Stimulated activated CD8-positive, alpha-beta memory T cell treated with anti-CD3 and anti-CD28 coated beads, Interleukin-7, amount 100 ng/mL, for 4 hours (primary cell): ENCODE measurements at regions not wholly inside any gene's neighbourhood (a gene's known extent, or its start where the extent isn't known, plus 50 kb on each side); places are given as distances from the start of the nearest gene placed in this dataset.

Source experiments
- DNase-seq, 2 donors: peaks; one replicate each; pipeline ENCODE4 v3.0.0-alpha.2; 2020; ENCODE audit warnings: low read depth in 2 of 2

DNA sequence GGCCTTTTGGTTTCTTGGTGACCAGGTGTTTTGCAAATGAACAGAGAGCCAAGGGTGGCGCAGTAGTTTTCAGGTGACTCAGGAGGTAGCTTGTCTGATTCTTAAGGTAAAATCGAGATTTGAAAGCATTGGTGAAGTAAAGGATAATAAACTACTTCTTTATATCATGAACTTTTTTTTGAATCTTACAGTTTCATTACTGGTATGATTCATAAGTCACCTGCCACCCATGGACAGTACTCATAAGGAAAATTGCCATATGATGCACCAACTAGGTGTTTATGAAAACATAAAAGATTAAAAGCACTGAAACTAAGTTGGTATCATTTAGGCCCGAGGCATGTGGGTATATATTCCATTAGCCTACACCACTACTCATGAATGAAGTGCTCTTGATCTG lies 84.1 kb upstream of the MGAT5 start:
- no peak for DNase-seq

DNA sequence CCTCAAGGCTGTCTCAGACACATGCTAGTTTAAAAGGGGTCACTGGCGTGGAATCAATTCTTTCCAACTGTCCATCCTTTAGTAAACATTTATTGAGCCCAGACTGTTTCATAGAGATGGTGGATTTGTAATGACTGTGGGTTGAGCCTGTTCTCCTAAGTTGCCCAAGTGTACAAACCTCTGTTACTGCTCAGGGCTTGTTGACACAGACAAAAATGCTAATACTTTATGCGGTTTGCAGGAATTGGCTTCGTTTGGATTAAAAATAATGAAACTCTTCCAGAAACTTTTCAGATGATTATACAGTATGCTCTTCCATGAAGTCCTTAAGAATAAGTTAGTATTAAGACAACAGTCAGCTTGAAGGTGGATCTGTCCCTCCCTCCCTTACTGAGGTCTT lies 83.6 kb upstream of the MGAT5 start:
- DNase-seq: no peak

DNA sequence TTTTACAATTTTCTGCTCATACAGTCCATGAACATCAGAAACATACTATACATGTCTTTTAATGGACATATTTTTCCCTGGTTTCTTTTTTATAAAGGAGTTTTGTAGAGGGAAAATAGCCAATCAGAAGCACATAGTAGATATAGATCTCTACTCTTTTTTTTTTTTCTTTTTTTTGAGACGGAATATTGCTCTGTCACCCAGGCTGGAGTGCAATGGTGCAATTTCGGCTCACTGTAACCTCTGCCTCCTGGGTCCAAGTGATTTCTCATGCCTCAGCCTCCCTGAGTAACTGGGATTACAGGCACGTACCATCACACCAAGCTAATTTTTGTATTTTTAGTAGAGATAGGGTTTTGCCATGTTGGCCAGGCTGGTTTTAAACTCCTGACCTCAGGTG lies 83.2 kb upstream of the MGAT5 start:
- DNase-seq: no peak

DNA sequence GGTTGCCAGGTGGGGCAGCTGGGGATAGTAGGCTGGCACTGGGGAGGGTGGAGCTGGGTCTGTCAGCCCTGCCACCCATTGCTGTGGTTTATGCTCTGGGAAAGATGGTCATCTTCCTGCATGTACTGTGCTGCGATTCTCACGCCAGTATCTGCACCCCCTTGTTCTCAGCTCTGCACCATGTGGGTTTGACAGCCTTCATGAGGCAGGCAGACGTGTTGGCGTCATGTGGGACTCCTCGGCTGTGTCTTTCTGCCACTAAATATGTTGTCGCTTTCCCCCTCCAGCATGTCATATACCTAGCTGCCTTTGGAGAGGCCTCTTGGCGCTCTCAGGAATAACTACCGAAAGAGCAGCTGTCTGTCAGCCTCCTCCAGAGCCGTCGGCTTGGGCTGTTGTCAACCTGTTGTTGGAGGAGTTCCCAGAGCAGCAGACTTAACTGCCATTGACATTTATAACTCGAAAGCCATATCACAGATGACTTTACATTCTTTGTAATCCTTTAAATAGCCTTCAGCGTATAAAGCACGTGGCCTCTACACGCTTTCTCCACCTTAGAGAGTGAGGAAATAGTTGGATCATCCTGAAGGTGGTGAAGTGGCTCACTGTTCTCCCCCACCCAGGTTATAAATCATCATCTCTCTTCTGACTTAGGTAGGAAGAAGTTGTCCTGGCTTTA lies 80.4 kb upstream of the MGAT5 start:
- no peak for DNase-seq

DNA sequence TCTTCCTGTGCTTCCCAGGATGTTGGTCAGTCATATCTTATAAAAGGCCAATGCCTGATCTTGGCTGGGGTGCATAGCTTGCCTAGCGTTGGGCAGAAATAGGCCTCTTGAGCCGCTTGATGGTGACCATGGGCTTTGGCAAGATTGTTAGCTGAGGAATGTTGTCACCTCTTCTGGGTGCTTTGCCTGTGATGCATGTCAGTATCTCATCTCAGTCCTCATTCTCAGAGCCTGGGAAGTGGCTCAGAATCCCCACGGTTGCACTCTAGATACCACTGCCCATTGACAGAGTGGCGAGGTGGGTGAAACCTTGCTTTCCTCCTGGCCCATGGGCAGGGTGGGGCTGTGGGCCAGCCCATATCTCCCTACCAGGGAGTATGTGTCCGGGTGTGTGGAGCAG lies 79.2 kb upstream of the MGAT5 start:
- DNase-seq: no peak

DNA sequence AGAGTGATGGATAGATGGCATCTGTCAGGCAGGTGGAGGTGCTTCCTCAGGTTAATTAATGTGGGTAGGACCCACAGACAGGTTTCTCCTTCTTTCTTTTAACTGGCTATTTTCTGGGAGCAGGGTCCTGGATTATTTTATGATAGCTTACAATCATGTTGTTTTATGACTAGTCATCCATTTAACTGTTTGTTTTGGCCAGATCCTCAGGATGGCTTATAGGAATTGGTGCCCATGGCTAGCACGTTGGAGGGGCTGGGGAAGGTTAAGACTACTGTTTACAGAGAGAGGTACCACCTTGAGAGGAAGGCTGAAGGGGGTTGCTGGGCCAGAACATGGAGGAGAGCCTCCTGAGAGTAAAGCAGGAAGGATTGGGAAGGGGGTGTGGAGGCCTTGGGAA lies 78.0 kb upstream of the MGAT5 start:
- no peak for DNase-seq

DNA sequence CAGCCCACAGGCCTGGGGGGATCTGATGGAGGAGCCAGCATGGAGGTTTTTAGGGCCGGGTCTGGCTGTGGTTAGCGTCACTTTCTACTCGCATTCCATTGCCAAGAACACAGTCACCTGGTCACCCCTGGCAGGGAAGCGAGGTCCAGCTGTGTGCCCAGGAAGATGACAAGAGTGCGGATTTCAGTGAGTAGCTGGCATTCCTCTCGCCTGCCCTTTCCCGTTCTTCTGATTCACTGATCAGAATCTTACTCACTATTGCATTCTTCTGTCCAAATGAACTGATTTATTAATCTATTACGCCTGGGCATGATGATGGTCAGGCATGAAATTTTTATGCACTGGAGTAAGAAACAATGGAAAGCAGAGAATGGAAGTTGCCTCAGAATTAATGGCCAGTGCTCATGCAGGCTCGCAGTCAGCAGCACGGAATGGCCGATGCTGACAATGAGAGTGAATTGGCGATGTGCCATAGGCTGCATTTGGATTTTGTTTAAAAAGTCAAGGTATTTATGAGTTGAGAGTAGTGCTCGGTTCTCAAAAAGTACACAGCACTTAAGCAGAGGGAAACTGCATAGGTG lies 76.4 kb upstream of the MGAT5 start:
- no peak for DNase-seq

DNA sequence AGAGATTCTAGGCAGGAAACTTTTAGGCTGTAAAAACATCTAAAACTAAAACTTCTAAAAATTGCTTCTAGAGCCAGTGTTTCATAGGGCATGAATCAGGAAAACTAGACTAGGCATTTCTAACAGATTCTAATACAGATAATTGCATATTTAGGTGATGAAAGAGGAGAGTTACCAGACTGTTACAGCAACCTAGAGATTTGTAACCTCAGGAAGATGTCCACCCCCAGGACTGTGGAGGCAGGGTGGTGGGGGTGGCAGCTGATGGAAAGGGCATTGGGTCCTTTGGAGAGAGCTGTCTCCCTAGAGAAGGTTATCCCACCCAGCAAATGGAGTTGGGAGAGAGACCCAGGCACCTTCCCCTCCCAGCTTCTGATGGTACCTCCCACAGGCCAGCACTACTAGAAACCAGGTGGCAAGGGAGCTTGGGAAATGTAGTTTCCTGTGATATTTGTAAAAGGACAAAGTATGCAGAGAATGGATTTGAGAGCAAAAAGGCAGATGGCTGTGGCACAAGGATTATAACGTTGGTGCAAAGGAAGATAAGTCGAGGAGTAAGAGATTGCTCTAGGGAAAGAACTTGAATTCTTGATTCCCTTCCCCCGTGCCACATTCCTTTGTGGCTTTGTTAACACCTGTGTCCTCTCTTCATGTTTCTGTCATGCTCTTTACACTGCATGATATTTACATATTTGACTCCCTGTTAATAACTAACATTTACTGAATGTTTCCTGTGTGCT lies 75.6 kb upstream of the MGAT5 start:
- DNase-seq: no peak

DNA sequence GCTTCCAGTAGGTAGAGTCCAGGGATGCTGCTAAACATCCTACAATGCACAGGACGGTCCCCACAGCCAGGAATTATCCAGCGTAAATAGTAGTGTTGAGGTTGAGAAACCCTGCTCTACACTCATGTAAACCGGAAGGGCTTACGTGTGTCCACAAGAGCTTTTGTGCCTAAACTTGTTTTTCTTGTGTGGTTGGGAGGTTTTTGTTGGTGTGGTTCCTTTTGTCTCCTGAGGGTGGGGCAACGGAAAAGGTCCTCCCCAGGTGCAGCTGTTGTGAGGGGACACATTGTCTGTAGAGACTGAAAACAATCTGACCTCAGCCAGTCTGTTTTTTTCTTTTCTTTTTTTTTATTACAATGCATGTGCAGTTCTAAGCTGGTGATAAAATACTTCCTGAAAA lies 72.7 kb upstream of the MGAT5 start:
- peak in 1 of 2 donors; percentile 26 for DNase-seq

DNA sequence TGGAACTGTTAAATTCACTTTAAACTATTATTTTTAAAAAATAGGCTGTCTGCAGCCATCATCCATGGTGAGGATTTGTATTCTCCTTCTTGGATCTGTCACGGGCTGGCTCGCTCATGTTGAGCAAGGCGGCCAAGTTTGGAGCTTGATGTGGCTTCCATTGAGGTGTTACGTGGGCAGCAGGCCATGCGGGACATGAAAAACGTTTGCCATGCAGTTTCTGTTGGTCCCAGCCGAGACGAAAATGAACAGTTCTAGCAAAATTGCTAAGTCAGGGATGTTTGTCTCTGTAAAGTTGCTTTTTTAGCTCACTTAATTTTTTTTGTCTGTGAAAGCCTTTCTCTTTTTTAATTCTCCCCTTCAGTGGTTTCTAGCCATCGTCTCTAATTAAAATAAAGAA lies 70.2 kb upstream of the MGAT5 start:
- no peak for DNase-seq

DNA sequence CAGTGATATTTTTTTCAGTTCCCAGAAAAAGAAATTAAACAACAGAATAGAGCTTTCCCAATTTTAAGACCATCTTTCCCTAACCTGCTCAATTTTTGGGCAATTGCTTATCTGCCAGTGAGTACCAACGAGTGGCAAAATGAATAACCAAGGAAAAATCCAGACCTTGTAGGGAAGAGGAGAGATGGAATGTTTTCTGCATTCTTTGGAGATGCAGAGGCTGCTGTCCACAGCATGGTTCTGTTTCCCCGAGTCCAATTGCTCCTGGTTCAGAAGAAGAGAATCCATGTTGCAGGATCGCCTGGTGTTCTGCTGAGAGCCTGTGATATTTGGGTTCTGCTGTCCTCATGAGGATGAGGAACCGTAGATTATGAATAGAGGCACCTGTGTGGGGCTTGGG lies 68.2 kb upstream of the MGAT5 start:
- no peak for DNase-seq

DNA sequence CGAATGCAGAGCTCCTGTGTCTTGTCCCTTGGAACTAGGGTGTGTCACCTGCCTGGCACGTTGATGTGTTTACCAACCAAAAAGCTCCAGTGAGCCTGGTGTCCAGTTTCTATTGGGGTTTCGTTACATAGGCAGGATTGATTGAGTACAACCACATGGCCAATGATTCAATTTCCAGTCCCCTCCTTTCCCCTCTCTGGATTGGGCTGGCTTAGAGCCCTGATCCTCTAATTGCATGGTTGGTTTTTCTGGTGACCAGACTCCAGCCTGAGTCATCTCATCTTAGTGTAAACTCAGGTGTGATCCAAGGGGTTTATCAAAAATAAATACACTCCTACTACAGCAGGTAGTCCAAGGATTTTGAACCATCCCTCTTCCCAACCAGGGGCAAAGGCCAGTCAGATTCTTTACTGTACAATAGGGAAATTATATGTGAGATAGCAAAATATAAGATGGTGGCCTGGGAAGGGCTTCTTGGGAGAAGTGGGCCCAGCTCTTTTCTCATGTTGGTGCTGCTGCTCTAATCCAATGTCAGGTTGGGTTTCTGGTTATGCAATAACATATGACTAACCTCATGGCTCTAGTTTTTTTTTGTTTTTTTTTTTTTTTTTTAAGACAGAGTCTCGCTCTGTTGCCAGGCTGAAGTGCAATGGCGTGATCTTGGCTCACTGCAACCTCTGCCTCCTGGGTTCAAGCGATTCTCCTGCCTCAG lies 64.7 kb upstream of the MGAT5 start:
- DNase-seq: no peak

DNA sequence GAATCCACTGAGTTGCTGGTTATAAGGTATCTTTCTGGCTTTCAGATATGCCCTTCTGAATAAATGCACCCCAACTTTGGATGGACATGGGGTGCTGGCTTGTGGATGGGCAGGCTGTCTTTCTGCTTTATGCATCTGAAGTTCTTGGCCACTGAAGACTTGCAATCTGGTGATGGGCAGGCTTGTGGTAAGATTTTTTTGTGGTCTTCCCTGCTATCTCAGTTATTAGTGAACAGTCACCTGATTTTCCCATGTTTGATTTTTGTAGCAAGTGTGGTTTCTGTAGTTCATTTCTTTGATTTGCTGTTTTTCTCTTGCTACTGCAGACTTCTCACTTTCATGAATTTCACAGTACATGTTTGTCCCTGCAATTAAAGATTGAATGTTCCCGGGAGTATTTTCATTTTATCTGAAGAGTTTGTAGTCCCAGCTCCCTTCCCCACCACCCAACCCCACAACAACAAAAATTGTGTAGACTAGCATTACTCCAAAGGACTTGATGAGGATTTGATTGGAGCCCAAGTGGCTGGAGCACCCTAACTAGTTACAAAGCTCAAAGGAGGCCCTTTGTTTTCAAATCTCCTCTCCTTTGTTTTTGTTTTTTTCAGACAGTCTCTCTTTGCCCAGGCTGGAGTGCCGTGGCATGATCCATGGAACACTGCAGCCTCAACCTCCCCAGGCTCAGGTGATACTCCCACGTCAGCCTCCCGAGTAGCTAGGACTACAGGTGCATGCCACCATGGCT lies 63.6 kb upstream of the MGAT5 start:
- no peak for DNase-seq

DNA sequence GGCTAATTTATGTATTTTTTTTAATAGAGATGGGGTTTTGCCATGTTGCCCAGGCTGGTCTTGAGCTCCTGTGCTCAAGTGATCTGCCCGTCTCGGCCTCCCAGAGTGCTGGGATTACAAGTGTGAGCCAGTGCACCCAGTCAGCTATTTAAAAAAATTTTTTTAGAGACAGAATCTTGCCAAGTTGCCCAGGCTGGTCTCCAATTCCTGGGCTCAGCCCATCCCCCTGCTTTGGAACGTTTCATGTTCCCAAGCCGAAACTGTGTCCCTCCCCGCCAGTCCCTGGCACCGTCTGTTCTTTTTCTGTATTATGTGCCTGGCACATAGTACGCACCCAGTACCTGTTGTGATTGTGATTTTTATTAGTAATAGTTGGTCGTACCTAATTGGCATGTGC lies 63.1 kb upstream of the MGAT5 start:
- DNase-seq: no peak

DNA sequence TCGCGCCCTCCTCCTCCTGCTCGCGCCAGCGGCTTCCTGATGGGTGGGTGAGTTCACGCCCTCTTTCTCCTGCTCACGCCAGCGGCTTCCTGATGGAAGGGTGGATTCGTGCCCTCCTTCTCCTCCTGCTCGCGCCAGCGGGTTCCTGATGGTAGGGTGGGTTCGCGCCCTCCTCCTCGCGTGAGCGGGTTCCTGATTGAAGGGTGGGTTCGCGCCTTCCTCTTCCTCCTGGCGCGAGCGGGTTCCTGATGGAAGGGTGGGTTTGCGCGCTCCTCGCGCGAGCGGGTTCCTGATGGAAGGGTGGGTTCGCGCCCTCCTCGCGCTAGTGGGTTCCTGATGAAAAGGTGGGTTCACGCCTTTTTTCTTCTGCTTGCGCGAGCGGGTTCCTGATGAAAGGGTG lies 62.0 kb upstream of the MGAT5 start:
- DNase-seq: no peak

DNA sequence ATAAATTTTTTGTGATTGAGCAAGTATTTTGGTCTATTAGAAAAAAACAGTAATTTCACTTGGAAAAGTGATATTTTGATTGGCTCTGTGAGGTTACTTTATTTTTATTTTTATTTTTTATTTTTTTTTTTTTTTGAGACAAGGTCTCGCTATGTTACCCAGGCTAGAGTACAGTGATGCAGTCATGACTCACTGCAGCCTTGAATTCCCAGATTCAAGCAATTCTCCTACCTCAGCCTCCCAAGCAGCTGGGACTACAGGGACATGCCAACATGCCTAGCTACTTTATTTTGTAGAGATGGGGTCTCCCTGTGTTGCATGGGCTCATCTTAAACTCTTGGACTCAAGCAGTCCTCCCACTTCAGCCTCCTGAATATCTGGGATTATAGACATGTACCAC lies 60.9 kb upstream of the MGAT5 start:
- DNase-seq: no peak

DNA sequence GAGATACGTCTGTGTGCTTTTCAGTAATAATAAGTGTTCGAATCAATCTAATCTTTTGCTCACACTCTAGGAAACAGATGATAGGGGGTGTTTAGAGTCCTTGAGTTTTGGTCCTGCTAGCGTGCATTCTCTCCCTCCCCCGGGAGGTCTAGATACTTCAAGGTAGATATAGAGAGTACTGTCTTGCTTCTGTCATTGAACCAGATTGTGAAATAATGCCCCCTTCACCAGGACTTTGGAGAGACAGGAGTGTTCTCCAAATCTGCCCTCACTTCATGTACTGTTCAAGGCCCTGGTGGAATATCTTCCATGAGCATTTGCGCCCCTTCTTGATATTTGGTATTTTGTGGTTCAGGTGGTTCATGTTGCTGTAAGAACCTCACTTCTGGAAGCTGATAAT lies 59.4 kb upstream of the MGAT5 start:
- DNase-seq: no peak

DNA sequence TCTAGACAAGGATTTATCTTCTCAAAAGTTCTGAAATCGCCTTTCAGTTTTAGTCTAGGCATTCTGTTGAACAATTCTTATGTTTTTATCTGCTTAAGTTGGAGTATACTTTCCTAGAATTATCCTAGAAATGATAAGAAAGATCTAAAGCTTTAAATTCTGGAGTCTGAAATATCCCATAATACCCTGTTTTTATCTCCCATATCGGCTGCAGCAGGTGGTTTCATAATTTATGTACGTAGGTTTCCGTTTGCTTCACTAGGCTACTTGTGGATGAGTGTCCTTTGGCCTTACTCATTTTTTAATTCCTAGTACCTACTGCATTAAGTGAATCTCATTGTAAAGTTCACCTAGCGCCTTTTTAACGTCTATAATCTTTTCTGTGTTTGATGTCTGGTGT lies 58.5 kb upstream of the MGAT5 start:
- DNase-seq: no peak

DNA sequence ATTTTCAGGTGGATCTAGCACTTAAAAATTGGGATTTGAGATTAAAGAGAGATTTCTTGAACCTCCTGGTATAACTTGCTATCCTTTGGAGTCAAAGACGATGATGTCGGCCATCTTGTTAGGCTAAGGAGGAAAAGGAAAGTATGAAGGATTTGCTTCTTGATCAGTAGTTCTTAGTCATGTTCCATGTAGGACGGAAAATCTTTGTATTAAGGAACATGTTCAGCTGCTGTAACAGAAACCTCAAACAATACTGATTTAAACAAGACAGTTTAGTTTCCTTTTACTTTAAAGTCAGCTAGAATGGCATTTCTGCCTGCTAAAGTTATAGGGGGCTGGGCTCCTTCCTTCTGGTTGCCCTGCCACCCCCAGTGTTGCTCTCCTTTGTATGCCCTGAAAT lies 56.4 kb upstream of the MGAT5 start:
- no peak for DNase-seq

DNA sequence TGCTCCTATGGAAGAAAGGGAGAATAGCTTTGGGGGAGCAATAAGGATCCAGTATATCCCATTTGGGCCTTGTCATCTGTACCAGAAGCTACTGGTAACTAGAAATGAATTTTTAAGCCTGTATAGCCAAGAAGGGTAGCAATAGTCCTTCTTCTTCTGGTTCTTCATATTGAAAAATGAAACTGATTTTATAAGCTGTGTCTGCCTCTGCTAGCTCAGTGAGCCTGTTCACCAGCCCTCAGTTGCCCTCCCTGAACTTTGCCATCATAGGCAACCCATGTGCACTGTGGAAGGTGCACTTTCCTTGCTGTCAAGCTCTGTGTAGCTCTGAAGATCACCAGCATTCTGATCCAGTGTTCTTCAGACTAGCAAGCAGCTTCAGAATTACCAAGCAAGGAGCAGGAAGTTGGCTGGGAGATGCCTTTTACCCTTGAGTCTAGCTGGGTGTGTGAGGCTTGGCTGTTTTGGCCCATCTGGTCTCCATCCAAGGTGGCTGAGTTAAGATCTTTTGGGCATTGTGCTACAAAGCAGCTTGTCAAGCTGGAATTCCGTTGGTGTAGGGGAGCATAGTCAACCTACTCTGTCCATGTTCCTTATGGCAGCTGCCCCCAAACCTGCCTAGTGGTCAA lies 55.8 kb upstream of the MGAT5 start:
- DNase-seq: no peak

DNA sequence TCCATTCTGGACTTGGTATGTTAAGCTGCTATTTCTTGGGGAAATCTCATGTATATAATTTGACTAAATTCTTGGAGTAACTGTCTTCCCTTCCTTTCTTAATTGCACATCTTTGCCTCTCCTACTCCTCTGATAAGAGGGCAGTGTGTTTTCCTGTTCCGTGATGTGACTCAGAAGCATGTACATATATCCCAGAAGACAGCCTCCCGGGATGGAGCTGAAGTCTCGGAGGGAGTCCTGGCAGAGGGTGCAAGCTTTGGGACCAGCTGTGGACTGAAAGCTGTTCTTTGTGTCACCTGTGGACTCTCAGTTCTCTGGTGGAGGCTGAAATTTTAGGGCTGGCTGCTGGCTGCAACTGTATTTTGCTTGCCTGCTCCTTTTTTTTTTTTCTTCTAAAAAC lies 54.7 kb upstream of the MGAT5 start:
- DNase-seq: no peak
